GM11168 (cell line): ENCODE measurements at regions not wholly inside any gene's neighbourhood (a gene's known extent, or its start where the extent isn't known, plus 50 kb on each side); places are given as distances from the start of the nearest gene placed in this dataset.
"Not testable (repeated sequence)": the region's sequence is repeated elsewhere in the genome, so short reads cannot be mapped to it uniquely, and the experiment has no call there.

Experiments
- in situ Hi-C: fragments of 300-500 bp; cut with MboI; formaldehyde crosslinking; loops from one replicate; pipeline ENCODE4 v1.12.0; 2022; ENCODE audit warnings: low sequenced_read_pairs; ENCODE audit not compliant: unreplicated experiment

DNA sequence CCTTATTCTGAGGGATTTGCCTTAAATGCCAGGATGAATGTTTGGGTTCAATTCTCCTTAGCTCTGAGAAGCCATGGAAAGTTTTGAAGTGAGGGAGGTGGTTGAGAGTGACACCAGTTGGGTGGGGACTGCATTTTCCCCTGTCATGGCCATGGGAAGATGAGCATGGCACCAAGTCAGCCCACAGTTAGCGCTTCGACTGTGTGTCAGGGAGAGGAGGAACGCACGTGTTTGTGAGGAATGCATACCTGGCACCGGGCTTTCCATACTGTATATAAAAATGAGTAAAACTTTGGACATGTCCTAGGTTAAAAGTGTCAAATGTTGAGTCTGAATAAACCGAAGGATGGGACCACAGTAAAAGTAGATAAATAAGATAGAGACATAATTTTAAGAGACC is 187.5 kb upstream of the KL start:
- in situ Hi-C loops = no loop called here

DNA sequence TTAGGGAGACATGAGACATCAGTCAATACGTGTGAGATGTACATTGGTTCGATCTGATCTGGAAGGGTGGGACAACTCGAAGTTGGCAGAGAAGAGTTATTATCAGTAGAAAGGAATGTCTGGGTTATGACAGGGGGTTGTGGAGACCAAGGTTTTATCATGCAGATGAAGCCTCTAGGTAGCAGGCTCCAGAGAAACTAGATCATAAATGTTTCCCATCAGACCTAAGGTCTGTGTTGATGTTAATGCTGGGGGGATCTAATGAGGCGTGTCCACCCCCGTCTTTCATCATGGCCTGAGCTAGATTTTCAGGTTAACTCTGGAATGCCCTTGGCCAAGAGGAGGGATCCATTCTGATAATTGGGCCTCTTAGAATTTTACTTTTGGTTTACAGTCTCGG is 187.0 kb upstream of the KL start:
- in situ Hi-C loops = no loop called here

DNA sequence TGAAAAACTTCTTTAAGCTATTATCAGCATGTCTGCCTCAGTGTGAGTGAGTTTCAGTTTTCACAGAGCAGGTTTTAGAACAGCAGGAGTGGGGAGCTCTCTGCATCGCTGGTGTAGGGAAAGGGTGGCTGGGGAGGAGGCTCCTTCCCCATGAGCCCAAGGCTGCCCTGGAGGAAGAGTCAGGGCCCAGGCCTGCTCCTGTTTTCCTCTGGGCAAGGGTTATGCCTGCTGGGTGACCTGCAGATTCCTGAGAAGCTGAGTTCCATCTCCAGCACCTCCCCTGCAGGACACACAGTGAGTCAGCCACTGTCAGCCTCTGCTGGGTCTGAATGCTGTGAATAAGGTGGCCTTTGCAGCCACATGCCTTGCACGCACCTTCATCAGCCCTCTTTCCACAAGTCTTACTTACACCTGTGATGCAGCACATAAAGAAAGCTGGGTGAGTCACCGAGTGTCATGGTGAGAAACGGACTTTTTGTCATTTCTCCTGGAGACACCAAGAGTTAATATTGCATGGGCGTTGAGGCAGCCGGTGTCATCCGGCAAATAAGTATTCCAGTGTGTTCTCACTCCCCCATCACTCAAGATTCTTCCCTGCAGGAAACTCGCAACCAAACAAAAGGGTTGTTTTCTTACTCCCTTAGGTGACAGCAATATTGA is 186.4 kb upstream of the KL start:
- in situ Hi-C loops = no loop called here

DNA sequence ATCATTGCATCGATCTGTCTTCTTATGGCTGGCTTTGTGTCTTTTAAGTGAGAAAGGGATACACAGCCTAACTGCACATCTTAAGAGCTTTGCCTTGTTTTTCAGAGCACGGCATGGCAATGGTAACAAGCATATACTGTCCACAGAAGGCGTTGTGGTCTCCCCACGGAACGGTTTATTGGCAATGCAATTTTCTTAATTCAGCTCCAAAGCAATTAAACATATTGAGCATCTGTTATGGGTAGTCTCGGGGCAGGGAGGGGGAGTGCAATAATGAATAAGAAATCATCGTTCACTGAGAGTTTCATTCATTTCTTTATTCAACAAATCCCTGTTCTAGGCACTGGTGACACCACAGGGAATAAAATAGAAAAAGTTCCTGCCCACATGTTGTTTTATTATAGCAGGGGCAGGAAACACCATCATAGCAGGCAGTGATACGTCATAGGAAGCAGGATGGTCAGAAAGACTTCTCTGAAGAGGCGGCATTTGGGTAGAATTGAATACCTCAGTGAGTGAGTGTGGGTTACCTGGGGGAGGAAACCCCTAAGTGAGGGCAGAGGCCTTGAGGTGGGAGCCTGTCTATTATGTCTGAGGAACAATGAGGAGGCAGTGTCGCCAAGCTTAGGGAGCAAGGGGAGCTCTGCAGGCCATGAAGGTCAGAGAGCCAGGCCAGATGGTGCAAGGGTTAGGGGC is 185.7 kb upstream of the KL start:
- in situ Hi-C loops = no loop called here

DNA sequence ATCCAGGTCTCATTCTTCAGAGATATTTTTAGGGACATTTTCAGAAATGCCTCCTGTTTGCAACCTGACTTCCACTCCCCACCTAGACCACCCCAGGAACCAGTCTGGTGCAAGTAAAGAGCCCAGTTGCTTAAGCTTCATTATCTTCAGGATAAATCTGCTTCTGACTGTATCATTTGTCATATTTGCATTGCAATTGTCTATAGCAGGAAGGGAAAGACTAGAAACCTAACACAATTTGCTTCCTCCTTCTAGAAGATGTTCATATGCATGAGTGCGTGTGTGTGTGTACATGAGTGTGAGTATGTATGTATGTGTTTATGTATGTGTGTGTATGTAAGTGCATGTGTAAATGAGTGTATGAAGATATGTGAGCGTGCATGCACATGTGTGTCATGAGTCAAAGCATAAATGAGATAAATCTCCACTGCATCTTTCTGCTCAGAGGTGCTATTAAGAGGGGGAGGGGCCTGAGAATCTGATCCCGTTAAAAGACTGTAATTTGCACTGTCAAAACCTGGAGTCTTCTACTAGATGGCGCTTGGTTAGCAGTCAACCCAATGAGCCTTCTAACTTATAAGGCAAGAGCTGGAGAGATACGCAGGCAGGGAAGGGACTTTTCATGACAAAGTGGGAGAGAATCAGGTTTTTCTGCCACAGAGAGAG is 178.8 kb upstream of the KL start:
- in situ Hi-C loops = no loop called here

DNA sequence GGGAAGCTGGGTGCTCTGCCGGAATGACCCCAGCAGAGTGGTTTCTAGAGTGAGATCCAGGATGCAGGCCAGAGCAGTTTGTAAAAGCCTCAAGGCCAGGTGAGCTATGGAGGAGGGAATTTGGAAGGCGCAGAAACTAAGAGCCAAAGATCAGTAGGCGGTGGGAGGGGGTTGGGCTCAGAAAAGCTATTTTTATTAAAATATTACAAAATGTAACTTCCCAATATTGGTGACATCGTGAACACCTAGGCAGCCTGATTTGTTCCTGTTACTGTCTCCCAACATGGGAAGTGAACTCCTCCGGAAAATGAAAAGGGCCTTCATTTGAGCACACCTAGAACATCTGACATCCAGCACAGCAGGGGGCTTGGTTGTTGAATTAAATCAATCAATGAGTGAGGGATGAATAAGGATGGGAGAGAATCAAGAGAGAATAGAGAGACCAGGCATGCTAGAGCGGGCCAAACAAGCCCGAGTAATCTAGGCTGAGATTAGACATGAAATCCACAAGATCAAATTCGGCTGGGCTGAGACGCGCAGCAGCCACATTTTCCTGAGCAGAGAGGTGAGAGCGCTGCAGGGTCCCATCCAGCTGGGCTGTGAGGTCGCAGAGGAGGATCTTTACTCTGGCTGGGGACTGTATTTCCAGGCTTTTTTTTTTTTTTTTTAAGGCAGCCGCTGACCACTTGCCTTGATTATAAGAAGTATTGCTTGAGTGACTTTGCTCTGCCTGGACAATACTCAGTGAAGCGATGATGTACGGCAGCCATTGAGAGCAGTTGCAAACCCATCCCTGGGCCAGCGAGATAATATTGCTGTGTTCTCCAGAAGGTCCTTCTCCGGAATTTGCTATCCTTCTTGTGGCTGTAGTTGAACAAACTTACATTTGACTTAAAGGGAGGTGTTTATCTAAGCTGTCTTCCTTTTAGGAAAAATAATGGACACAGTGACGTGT is 178.0 kb upstream of the KL start:
- in situ Hi-C loops = no loop called here

DNA sequence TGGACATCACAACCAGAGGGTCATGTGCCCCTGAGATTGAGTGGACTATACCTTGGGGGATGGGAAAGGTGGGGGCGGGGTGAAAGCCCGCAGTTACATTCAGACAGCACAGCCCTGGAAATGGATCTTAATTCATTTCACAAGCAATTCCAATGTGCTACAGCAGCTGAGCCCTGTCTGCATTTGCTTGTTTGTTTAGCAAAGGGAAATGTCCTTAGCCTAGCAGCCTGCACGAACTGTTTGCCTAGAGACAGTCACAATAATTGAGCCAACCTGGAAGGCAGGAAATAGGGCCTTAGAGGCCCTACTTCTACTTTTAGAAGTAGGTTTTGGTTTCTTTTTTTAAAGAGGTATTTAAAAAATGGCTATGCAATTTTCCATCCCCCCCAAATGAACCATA is 177.3 kb upstream of the KL start:
- in situ Hi-C loops = no loop called here

DNA sequence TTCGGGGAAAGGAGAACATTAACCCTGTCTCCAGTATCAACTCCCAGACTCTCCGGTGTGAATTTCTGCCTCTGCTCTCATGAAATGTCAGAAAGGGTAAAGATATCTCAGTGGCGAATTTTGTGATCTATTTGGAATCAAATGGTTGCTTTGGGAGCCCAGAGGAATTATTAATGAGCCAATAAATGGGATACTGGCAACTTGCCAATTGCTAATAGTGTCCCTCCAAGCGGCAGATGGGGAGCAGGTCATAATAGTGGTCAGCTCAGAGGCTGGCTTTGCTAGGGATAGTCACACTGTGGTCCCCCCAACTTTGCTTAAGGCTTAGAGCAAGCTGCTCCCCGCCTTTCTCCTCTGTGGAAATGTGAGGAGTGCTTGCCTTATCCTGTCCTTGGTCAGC is 176.1 kb upstream of the KL start:
- in situ Hi-C loops = no loop called here

DNA sequence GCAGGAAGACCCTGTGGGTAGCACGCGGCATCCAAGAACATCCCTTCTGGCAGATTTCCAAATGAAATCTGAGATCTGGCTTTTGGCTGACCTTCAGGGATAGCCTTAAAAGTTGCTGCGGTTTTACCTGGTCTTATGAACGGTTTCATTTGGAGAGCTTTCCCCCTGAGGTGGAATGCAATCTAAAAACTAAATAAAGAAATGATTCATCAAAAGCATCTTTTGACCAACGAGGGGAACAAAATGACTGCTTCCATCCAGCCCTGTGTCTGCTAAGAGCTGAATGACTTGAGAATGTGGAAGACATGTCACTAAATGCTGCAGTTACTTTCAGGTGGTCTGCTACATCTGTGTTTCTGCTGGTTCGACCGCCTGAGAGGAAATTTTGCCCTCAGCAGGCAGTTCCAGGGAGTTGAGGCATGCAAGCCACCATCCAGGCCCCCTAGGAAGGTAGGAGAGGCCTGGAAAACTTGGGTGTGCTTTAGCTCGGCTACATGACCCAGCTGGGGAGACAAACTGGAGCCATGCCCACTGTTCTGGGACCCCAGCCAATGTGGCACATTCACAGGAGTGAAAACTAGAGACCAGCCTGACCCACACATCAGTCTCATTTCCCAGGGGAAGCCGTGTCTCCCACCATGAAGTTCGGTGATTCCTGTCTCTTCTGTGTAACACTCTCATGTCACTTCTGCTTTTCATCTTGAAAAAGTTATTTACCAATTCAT is 175.1 kb upstream of the KL start:
- in situ Hi-C loops = no loop called here

DNA sequence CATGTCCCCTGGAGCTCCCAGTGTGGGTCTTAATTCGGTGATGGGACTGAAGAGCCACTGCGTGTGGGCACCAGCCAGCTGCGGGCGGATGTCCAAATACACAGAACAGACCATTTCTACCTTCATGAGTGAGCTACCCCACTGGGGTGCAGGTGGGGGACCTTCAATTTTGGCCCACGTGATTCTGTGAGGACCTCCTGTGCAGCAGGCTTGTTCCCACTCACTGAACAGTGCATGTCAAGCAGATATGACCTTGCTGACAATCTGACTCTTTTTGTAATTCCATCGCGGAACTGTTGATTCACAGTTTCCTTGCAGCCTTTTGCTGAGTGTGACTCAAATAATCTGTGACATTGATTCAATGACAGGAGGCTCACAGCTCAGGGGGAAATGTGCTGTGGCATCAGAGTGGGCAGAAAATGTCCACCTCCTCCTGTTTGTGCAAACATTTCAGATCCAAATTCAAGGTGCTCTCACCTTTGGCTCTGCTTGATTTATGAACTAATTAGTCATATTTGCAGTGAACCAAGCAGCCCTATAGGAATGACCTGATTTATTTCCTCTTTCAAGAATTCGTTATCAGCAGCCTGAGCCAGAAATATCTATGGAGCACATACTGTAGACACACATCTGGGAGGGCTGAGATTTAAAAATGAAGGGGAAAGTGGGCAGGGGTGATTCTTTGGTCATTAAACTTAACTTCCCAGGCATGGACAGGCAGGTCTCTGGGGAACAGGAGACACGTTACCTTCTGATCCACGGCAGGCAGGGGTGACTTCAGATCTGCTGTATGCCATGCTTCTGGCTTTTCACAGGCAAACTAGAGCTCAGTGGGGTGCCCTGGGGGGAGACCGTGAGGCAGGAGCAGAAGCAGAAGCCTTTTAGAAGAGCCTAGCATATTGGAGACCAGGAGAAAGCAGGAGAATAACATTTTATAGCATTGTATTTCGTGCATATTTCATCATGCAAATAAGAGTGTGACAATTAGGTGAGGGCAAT is 170.0 kb upstream of the KL start:
- in situ Hi-C loops = no loop called here

DNA sequence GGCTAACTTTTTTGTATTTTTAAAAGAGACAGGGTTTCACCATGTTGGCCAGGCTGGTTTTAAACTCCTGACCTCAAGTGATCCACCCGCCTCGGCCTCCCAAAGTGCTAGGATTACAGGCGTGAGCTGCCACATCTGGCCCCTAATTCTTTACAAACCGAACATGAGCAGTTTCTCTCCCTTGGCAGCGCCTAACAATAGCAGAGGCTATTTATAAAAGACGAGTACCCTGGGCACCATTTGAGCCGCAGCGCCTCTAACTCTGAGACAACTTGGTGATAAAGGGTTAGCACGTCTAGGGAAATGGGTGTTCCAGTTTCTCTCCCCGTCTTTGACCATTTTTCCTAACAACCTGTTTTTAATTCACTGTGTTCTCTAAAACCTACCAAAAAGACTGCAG is 168.2 kb upstream of the KL start:
- in situ Hi-C loops = not testable (repeated sequence)

DNA sequence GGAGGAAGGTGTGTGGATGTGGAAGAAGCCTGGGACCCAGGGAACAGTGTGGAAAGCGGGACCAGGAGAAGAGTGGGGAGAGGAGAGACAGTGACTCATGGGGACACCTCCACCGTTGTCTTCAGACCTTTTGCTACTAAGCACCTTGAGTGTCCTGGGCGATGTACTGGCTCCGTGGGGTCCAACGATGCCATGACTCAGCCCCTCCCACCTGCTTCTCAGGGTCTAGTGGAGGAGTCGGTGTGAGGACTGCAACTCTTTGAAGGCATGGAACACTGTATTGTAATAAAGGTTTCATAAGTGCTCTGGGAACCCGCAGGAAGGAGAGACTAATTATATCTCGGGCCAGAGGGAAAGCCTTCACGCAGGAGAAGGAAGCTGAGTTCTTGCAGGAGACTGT is 166.9 kb upstream of the KL start:
- in situ Hi-C loops = no loop called here

DNA sequence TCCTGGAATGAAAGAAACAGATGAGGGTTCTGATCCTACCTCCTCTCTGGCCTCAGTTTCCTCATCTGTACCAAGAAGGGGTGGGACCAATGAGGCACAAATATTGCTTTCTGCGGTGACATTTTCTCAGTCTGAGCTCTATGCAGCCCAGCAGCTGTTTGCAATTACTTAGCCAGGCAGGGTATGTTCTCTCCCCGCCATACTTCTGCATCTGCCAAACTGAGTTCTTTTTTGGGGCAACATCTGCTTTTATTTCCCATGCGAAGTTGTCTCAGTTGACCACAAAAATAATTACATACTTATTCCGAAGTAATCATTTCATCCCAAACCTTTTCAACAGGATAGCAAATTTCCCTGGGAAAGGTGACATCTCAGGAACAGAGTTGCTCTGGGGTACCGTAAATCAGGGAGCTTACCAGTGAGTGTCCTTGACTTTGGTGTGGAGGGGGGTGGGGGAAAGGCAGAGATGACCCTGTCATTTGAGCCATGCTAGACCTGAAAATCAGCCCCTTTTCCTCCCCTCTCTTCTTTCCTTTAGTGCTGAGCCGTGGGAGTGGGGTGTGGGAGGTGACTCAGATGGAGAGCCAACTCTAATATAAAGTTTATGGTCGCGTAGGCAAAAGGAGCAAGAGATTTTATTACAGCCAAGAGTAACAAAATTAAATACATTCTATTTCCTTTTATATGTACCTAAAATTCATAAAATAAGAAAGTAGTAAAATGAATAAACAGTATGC is 165.7 kb upstream of the KL start:
- in situ Hi-C loops = no loop called here

DNA sequence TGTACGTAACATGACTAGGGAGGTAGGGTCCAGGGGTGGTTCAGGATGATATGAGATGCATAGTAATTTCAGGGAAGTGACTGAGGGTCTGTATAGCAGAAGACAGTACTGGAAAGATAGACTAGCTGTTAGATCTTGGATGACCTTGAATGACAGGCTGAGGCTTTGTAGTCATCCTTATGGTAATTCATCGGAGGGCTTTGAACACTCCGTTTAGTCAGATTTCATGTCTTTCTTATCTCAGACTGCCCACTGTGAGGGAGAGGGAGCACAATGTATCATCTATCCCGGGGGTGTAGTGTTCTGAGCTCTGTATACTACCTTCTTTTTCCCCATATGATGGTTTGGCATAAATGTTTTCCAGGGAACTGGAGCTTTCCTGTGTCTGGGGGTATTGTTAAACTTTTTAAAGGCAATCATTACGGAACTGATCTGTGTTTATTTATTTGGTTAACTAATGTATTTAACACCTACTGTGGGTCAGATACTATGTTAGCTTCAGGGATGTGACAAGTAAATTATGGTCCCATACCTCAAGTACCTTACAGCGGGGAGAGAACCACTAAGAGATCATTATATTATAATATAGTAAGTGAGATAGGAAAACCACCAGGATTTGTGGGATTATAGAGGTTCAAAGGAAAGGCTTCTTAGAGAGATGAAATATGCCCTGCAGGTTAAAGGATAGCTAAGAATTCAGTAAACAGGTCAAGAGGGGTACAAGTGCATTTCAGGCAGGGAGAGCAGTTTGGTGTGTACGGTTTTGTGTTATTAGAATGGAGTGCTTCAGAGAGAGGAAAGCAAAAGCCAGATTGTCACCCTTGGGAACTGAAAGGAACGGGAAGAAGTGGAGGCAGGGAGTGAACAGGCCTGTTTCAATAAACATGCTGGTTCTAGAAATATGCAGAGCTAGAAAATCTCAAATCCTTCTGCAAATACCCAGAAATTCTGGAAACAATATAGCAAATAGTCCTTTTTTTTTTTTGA is 164.8 kb upstream of the KL start:
- in situ Hi-C loops = no loop called here

DNA sequence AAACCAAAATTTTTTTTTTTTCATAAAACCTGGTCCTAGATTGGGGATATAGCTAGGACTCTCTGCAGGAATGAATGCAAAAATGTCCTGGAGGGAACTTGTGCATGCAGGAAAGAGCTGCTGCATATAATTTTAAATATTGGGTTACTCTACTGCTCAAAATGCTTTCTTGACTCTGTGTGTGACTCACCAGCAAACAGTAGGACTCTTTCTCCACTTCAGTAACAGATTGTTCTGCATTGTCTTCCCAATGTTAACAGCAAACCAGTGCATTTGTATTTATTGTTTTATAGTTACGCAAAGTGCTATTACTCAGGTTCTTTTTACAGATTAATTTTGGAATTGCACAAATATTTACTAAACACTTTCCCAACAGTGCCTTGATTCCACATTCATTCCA is 163.7 kb upstream of the KL start:
- in situ Hi-C loops = no loop called here

DNA sequence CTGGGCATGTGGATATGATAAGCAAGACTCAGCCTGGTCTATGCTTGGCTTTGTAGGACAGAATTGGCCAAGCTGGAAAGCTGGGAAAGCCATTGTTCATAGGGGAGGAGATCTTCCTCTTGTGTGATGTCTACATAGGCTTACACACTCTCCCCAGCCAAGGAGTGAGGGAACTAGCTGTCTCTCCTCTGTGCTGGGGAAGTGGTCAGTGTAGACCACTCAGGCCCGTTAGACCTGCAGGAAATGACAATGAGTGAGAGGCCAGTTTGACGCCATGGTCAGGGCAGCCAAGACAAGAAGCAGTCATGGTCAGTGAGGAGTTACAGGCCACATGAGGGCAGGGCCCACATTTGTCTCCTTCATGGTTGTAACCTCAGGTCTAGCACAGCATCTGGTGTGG is 159.1 kb upstream of the KL start:
- in situ Hi-C loops = no loop called here

DNA sequence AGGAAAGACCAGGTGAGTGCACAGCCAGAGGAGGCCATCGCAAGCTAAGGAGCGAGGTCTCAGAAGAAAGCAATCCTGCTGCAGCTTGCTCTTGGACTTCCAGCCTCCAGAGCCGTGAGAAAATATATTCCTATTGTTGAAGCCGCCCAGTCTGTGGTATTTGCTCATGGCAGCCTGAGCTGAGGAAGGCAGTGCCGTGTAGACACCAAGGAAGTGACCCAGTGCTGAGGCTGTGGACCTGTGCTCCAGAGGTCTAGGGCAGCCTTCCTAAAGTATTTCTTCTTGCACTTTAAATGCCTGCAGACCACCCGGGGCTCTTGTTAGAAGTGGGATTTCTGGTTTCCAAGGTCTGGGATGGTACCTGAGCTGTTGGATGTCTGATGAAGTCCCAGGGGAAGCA is 158.5 kb upstream of the KL start:
- in situ Hi-C loops = no loop called here
